SK-N-SH (cell line): ENCODE measurements at regions not wholly inside any gene's neighbourhood (a gene's known extent, or its start where the extent isn't known, plus 50 kb on each side); places are given as distances from the start of the nearest gene placed in this dataset.

ENCODE experiments used
- CTCF ChIA-PET: fragments of 300-600, 350-600 bp; formaldehyde crosslinking; extraction: SDS; loops from one replicate; lab custom pipeline; 2021; lab: Yijun Ruan, JAX
- POLR2A ChIA-PET: fragments of 350-600 bp; sonication (Branson Sonifier 250); formaldehyde crosslinking; extraction: SDS; loops from one replicate; lab custom pipeline; 2020; ENCODE audit warnings: antibody characterized with exemption, inconsistent platforms; lab: Yijun Ruan, JAX
- DNase-seq: peaks from one replicate; pipeline ENCODE4 v3.0.0; 2012
- H2AFZ ChIP-seq: fragments of 200-600 bp; sonication (generic); 2 replicates; pipeline ENCODE4 v1.8.1; 2016; ENCODE audit warnings: antibody characterized with exemption, mild to moderate bottlenecking, low read depth
- H3F3A ChIP-seq: fragments of 200-600 bp; sonication (generic); replicated peaks from 2 replicates; pipeline ENCODE3; 2016; ENCODE audit warnings: antibody characterized with exemption, mild to moderate bottlenecking; ENCODE audit not compliant: insufficient read depth
- H3K27ac ChIP-seq, 2 experiments: fragments of 200-500 bp in 1 of 2; fragments of 200-600 bp in 1 of 2; sonication (Bioruptor generic) in 1 of 2; sonication (generic), shearing (Covaris generic) in 1 of 2; 2 replicates each; pipeline versions ENCODE4 v1.5.1 to v1.6.1; 2014 to 2016; ENCODE audit warnings: low read depth in 2 of 2, inconsistent platforms in 1 of 2, low read length in 1 of 2, mild to moderate bottlenecking in 1 of 2, mixed read lengths in 1 of 2
- H3K27me3 ChIP-seq: fragments of 200-600 bp; sonication (generic), shearing (Covaris generic); 2 replicates; pipeline ENCODE4 v1.6.1; 2016; ENCODE audit warnings: mixed run types; ENCODE audit not compliant: insufficient read depth
- H3K36me3 ChIP-seq, 2 experiments: fragments of 200-500 bp in 1 of 2; fragments of 200-600 bp in 1 of 2; sonication (Bioruptor generic) in 1 of 2; sonication (generic) in 1 of 2; replicated peaks in 1 of 2; 2 replicates each; pipeline versions ENCODE3 to v1.5.1; 2014 to 2016; ENCODE audit warnings: low read length in 1 of 2, mild to moderate bottlenecking in 1 of 2; ENCODE audit not compliant: insufficient read depth in 2 of 2, control insufficient read depth in 1 of 2
- H3K4me1 ChIP-seq, 2 experiments: fragments of 200-500 bp in 1 of 2; fragments of 200-600 bp in 1 of 2; sonication (Bioruptor generic) in 1 of 2; sonication (generic), shearing (Covaris generic) in 1 of 2; 2 replicates each; pipeline versions ENCODE4 v1.5.1 to v1.6.1; 2014 to 2016; ENCODE audit warnings: low read depth in 1 of 2, low read length in 1 of 2, mixed run types in 1 of 2; ENCODE audit not compliant: insufficient read depth in 2 of 2, control insufficient read depth in 1 of 2
- H3K4me2 ChIP-seq: fragments of 200-600 bp; sonication (generic), shearing (Covaris generic); 2 replicates; pipeline ENCODE4 v1.6.1; 2017; ENCODE audit warnings: mixed run types
- H3K4me3 ChIP-seq, 2 experiments: fragments of 200-500 bp in 1 of 2; fragments of 200-600 bp in 1 of 2; sonication (Bioruptor generic) in 1 of 2; sonication (generic), shearing (Covaris generic) in 1 of 2; 2 replicates each; pipeline versions ENCODE4 v1.5.1 to v1.8.1; 2014 to 2016; ENCODE audit warnings: low read depth in 2 of 2, inconsistent platforms in 1 of 2, low read length in 1 of 2, mild to moderate bottlenecking in 1 of 2, mixed read lengths in 1 of 2, moderate library complexity in 1 of 2
- H3K79me2 ChIP-seq: fragments of 200-600 bp; sonication (generic); 2 replicates; pipeline ENCODE4 v1.8.1; 2017; ENCODE audit warnings: mild to moderate bottlenecking; ENCODE audit not compliant: insufficient read depth
- H3K9ac ChIP-seq: fragments of 200-600 bp; sonication (generic); 2 replicates; pipeline ENCODE4 v1.6.1; 2017; ENCODE audit warnings: mixed run types
- H3K9me2 ChIP-seq: fragments of 200-600 bp; sonication (generic); 2 replicates; pipeline ENCODE4 v1.6.1; 2017; ENCODE audit warnings: mixed run types
- H3K9me3 ChIP-seq: fragments of 200-600 bp; sonication (generic); 2 replicates; pipeline ENCODE4 v1.6.1; 2017; ENCODE audit warnings: mixed run types, mild to moderate bottlenecking, moderate library complexity
- H4K20me1 ChIP-seq: fragments of 200-600 bp; sonication (generic); 2 replicates; pipeline ENCODE4 v1.6.1; 2017; ENCODE audit warnings: mild to moderate bottlenecking, mixed run types; ENCODE audit not compliant: insufficient read depth
- GATA2 ChIP-seq: sonication (generic); formaldehyde crosslinking; IDR thresholded peaks from 2 replicates; pipeline ENCODE4 v1.5.0; 2020; ENCODE audit warnings: mild to moderate bottlenecking, missing genetic modification reagents
- JUND ChIP-seq: IDR thresholded peaks from 2 replicates; pipeline ENCODE4 v1.4.0; 2012
- MXI1 ChIP-seq: IDR thresholded peaks from 2 replicates; pipeline ENCODE4 v1.6.1; 2012; ENCODE audit warnings: mild to moderate bottlenecking, low read depth, low read length, improper control_type of control experiment
- RCOR1 ChIP-seq: fragments of 150-350 bp; IDR thresholded peaks from 2 replicates; pipeline ENCODE4 v1.6.1; 2017; ENCODE audit warnings: antibody characterized with exemption, low read length
- REST ChIP-seq: IDR thresholded peaks from 2 replicates; pipeline ENCODE4 v1.6.1; 2012; ENCODE audit warnings: mild to moderate bottlenecking, low read depth, low read length, moderate library complexity
- USF2 ChIP-seq: fragments of 150-350 bp; IDR thresholded peaks from 2 replicates; pipeline ENCODE4 v1.6.1; 2017; ENCODE audit warnings: antibody characterized with exemption, low read length, low read depth, borderline replicate concordance
- WGBS: methylation state at CpG from one replicate; pipeline ENCODE4 v1.1.6; 2017; ENCODE audit warnings: low lambda C conversion rate; 5-methylcytosine and 5-hydroxymethylcytosine counted together
- TF ChIP-seq, protein P1 (sequence below): fragments of 150-350 bp; IDR thresholded peaks from 2 replicates; pipeline ENCODE4 v1.6.1; 2016; ENCODE audit warnings: mild to moderate bottlenecking, low read depth, low read length

GRCh38 chr2:151020411-151020810 lies 241.3 kb downstream of the RBM43 start:
- Histone ChIP-seq H3K9me3 (no peaks in the 10 kb centered on the region), H3K4me3 (no peak overlapping the region), H3K27me3 (no peaks in the 10 kb centered on the region), H3K4me1 (peaks cover 0 to 6% of the 10 kb centered on the region in 2 experiments; a peak in 2 of 4 replicates), H2AFZ (no peak overlapping the region), H3K27ac (no peak overlapping the region), H3F3A (no peaks in the 10 kb centered on the region), H4K20me1 (no peaks in the 10 kb centered on the region), H3K79me2 (no peaks in the 10 kb centered on the region), H3K36me3 (no peaks in the 10 kb centered on the region), H3K9me2 (no peaks in the 10 kb centered on the region), H3K4me2 (no peak overlapping the region)
- 77% methylated on average over 2 of the region's 2 CpGs for WGBS
- ChIA-PET CTCF (no interaction called here), POLR2A (no interaction called here)
- DNase-seq = no peak
- TF ChIP-seq GATA2 (CRISPR knock-in tag) = no peak
- TF ChIP-seq, all 33 proteins: peak for 0
- no peak overlapping the region for H3K9ac ChIP-seq

DNA sequence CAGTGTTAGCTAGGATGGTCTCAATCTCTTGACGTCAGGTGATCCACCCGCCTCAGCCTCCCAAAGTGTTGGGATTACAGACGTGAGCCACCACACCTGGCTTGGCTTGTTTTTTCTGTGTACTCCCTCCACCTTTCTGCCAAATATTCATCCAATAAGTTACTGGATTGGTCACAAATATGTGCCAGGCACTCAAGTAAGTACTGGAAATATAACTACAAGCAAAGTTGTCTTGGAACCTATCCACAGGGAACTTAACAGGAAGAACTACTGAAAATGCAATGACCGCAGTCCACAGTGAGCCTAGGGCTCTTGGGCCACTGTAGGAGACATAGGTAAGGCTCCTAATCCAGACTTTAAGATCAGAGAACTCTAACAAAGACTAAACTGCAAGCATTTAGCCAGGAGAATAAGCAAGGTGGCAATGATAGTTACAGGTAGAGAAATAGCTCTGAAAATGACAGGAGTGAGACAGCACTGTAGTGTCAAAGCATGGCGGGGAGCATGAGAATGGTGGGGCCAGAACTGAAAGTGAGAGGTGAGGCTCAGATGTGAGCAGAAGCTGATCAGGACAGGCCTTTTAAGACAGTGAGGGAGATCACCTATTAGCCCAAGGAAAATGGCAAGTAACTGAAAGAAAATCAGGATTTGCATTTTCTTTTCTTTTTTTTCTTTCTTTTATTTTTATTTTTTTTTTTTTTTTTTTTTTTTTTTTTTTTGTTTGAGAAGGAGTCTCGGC lies 252.1 kb downstream of the RBM43 start:
- DNase-seq = no peak
- Histone ChIP-seq H3K9ac (no peak overlapping the region), H3K4me2 (no peak overlapping the region), H3K79me2 (no peaks in the 10 kb centered on the region), H3K36me3 (no peaks in the 10 kb centered on the region), H3K27ac (no peak overlapping the region), H3K9me3 (no peaks in the 10 kb centered on the region), H3K4me3 (no peak overlapping the region), H3K27me3 (no peaks in the 10 kb centered on the region), H3K9me2 (no peaks in the 10 kb centered on the region), H3F3A (no peaks in the 10 kb centered on the region), H3K4me1 (no peaks in the 10 kb centered on the region; a peak in 2 of 4 replicates), H4K20me1 (no peaks in the 10 kb centered on the region), H2AFZ (no peak overlapping the region)
- ChIA-PET POLR2A (no interaction called here), CTCF (no interaction called here)
- no peak for TF ChIP-seq USF2
- TF ChIP-seq MXI1 = no peak
- no peak for TF ChIP-seq REST
- no peak for TF ChIP-seq JUND
- no peak for TF ChIP-seq RCOR1
- TF ChIP-seq, protein P1, sequence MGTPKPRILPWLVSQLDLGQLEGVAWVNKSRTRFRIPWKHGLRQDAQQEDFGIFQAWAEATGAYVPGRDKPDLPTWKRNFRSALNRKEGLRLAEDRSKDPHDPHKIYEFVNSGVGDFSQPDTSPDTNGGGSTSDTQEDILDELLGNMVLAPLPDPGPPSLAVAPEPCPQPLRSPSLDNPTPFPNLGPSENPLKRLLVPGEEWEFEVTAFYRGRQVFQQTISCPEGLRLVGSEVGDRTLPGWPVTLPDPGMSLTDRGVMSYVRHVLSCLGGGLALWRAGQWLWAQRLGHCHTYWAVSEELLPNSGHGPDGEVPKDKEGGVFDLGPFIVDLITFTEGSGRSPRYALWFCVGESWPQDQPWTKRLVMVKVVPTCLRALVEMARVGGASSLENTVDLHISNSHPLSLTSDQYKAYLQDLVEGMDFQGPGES = no peak
- 86% methylated on average over 6 of the region's 6 CpGs for WGBS
